Right cardiac atrium (tissue), 5 donors: ENCODE measurements at regions not wholly inside any gene's neighbourhood (a gene's known extent, or its start where the extent isn't known, plus 50 kb on each side); places are given as distances from the start of the nearest gene placed in this dataset.

ENCODE experiments used
- ATAC-seq, 2 donors: fragments of 200-7000 bp; cut with Tn5 transposase; one replicate each; pipeline versions ENCODE4 v1.8.0 to v1.9.1; 2020; ENCODE audit warnings: moderate library complexity in 2 of 2, mild to moderate bottlenecking in 1 of 2
- DNase-seq, 3 donors: peaks; one replicate each; pipeline ENCODE4 v3.0.0-alpha.2; 2020
- H3K27ac ChIP-seq: one replicate; pipeline ENCODE4 v1.5.1; 2013; ENCODE audit warnings: mild to moderate bottlenecking, low read length, control low read depth, moderate library complexity
- H3K27me3 ChIP-seq: one replicate; pipeline ENCODE4 v1.6.1; 2013; ENCODE audit not compliant: control insufficient read depth, insufficient read depth
- H3K4me1 ChIP-seq: one replicate; pipeline ENCODE4 v1.6.1; 2013; ENCODE audit warnings: low read length; ENCODE audit not compliant: control insufficient read depth, insufficient read depth
- H3K4me3 ChIP-seq: one replicate; pipeline ENCODE4 v1.5.1; 2013; ENCODE audit warnings: low read length, control low read depth
- H3K9me3 ChIP-seq: one replicate; pipeline ENCODE4 v1.6.1; 2013; ENCODE audit warnings: low read length; ENCODE audit not compliant: control insufficient read depth
- WGBS: extraction: QIAGEN DNeasy Blood & Tissue Kit; methylation state at CpG from one replicate; pipeline ENCODE4 v1.1.7; 2013; 5-methylcytosine and 5-hydroxymethylcytosine counted together
- intact Hi-C, 4 donors: fragments of 100-400 bp; cut with DNase I; formaldehyde crosslinking; loops; one replicate each; pipeline versions ENCODE4 v1.11.0 to v1.14.0; 2022 to 2023
- donor health status: healthy with polysubstance abuse.
- donor health status: DM: no; HTN: yes; CAD: no.
- donor health status: DM: no; HTN: no; CAD: no.
- donor health status: DM: no; HTN: yes; CAD: no; lungs with severe emphysema.
- donor health status: DM: yes; HTN: yes; CAD: no.

- Histone ChIP-seq H3K4me1 (no peaks in the 10 kb centered on the region), H3K27me3 (no peaks in the 10 kb centered on the region), H3K4me3 (no peak overlapping the region), H3K9me3 (no peaks in the 10 kb centered on the region), H3K27ac (no peak overlapping the region)
- intact Hi-C loops, result no loop called here
- ATAC-seq (no peak), DNase-seq (no peak)
- WGBS, result 88% methylated on average over 3 of the region's 3 CpGs
These were observed 413.4 kb downstream of the MN1 start for GRCh38 chr22:27388090-27388600.

- no peak overlapping the region for H3K27ac ChIP-seq
- H3K4me1 ChIP-seq, result no peaks in the 10 kb centered on the region
- ATAC-seq, result no peak
- no peaks in the 10 kb centered on the region for H3K27me3 ChIP-seq
- H3K4me3 ChIP-seq, result no peak overlapping the region
- intact Hi-C loops, result no loop called here
- 86% methylated on average over 2 of the region's 2 CpGs for WGBS
- H3K9me3 ChIP-seq, result no peaks in the 10 kb centered on the region
- no peak for DNase-seq
These were observed 411.9 kb downstream of the MN1 start for GRCh38 chr22:27389727-27390075.

GRCh38 chr22:27391092-27391770, 410.3 kb downstream of the MN1 start:
- WGBS, result 37% methylated on average over 7 of the region's 7 CpGs
- Histone ChIP-seq H3K4me1 (no peaks in the 10 kb centered on the region), H3K27ac (no peak overlapping the region), H3K27me3 (no peaks in the 10 kb centered on the region), H3K9me3 (no peaks in the 10 kb centered on the region), H3K4me3 (no peak overlapping the region)
- DNase-seq (peak; percentile 65 to 93 (median 91)), ATAC-seq (peak; percentile 83 to 93)
- intact Hi-C loops, result no loop called here

- Histone ChIP-seq H3K4me1 (no peaks in the 10 kb centered on the region), H3K9me3 (no peaks in the 10 kb centered on the region), H3K27me3 (no peaks in the 10 kb centered on the region), H3K27ac (no peak overlapping the region), H3K4me3 (no peak overlapping the region)
- ATAC-seq (no peak), DNase-seq (no peak)
- intact Hi-C loops, result no loop called here
- WGBS, result 93% methylated on average over 4 of the region's 4 CpGs
These were observed 408.2 kb downstream of the MN1 start for GRCh38 chr22:27393371-27393770.

- WGBS, result 92% methylated on average over 3 of the region's 3 CpGs
- no peak overlapping the region for H3K4me3 ChIP-seq
- DNase-seq (no peak), ATAC-seq (no peak)
- no peaks in the 10 kb centered on the region for H3K9me3 ChIP-seq
- H3K27ac ChIP-seq, result no peak overlapping the region
- H3K4me1 ChIP-seq, result no peaks in the 10 kb centered on the region
- intact Hi-C loops, result no loop called here
- H3K27me3 ChIP-seq, result no peaks in the 10 kb centered on the region
These were observed 406.7 kb downstream of the MN1 start for GRCh38 chr22:27394806-27395404.

GRCh38 chr22:27397036-27397953, 404.3 kb downstream of the MN1 start:
- intact Hi-C loops, result no loop called here
- H3K27me3 ChIP-seq, result no peaks in the 10 kb centered on the region
- H3K9me3 ChIP-seq, result peaks cover 3% of the 10 kb centered on the region
- DNase-seq (no peak), ATAC-seq (peak; percentile 6 to 22)
- peak overlapping the region; percentile 17 for H3K27ac ChIP-seq
- H3K4me3 ChIP-seq, result no peak overlapping the region
- no peaks in the 10 kb centered on the region for H3K4me1 ChIP-seq
- WGBS, result 69% methylated on average over 6 of the region's 6 CpGs

- 41% methylated on average over 13 of the region's 13 CpGs for WGBS
- Histone ChIP-seq H3K9me3 (peaks cover 3% of the 10 kb centered on the region), H3K4me3 (no peak overlapping the region), H3K27ac (peak overlapping the region; percentile 17), H3K4me1 (no peaks in the 10 kb centered on the region), H3K27me3 (no peaks in the 10 kb centered on the region)
- DNase-seq (peak; percentile 88 to 92 (median 91)), ATAC-seq (peak; percentile 85 to 87)
- intact Hi-C loops, result no loop called here
These were observed 403.6 kb downstream of the MN1 start for GRCh38 chr22:27397954-27398342.

- intact Hi-C loops, result no loop called here
- peak in 1 of 3 donors; percentile 53 for DNase-seq
- Histone ChIP-seq H3K9me3 (peaks cover 3% of the 10 kb centered on the region), H3K4me3 (no peak overlapping the region), H3K4me1 (no peaks in the 10 kb centered on the region), H3K27ac (no peak overlapping the region), H3K27me3 (no peaks in the 10 kb centered on the region)
- peak; percentile 39 to 55 for ATAC-seq
- WGBS, result 36% methylated on average over 19 of the region's 19 CpGs
These were observed 402.4 kb downstream of the MN1 start for GRCh38 chr22:27399161-27399560.

- DNase-seq, result no peak
These were observed 400.7 kb downstream of the MN1 start for GRCh38 chr22:27400811-27401210.

GRCh38 chr22:27401321-27401720, 400.2 kb downstream of the MN1 start:
- Histone ChIP-seq H3K4me1 (no peaks in the 10 kb centered on the region), H3K4me3 (no peak overlapping the region), H3K27ac (no peak overlapping the region), H3K27me3 (no peaks in the 10 kb centered on the region), H3K9me3 (peaks cover 3% of the 10 kb centered on the region)
- 81% methylated on average over 3 of the region's 3 CpGs for WGBS
- no peak for DNase-seq
- intact Hi-C loops, result no loop called here
- no peak for ATAC-seq

More at GRCh38 chr22:27400811-27401210, 400.7 kb downstream of the MN1 start:
- H3K4me1 ChIP-seq, result no peaks in the 10 kb centered on the region
- no peaks in the 10 kb centered on the region for H3K27me3 ChIP-seq
- peaks cover 3% of the 10 kb centered on the region for H3K9me3 ChIP-seq
- no peak overlapping the region for H3K4me3 ChIP-seq
- intact Hi-C loops, result no loop called here
- H3K27ac ChIP-seq, result no peak overlapping the region
- WGBS, result 0% methylated on average over 1 of the region's 1 CpG
- ATAC-seq, result no peak

GRCh38 chr22:27404441-27404840, 397.1 kb downstream of the MN1 start:
- Histone ChIP-seq H3K4me1 (no peaks in the 10 kb centered on the region), H3K27me3 (no peaks in the 10 kb centered on the region), H3K4me3 (no peak overlapping the region), H3K27ac (no peak overlapping the region), H3K9me3 (peaks cover 3% of the 10 kb centered on the region)
- 80% methylated on average over 5 of the region's 5 CpGs for WGBS
- no peak for DNase-seq
- ATAC-seq, result no peak
- intact Hi-C loops, result no loop called here
